Activated CD8-positive, alpha-beta T cell treated with anti-CD3 and anti-CD28 coated beads for 36 hours (primary cell): ENCODE measurements at regions not wholly inside any gene's neighbourhood (a gene's known extent, or its start where the extent isn't known, plus 50 kb on each side); places are given as distances from the start of the nearest gene placed in this dataset.
"Not testable (repeated sequence)": the region's sequence is repeated elsewhere in the genome, so short reads cannot be mapped to it uniquely, and the experiment has no call there.

ENCODE experiments used
- ATAC-seq: fragments of 200-7000 bp; cut with Tn5 transposase; one replicate; pipeline ENCODE4 v1.10.0; 2021; ENCODE audit warnings: mild to moderate bottlenecking, moderate library complexity
- CTCF ChIA-PET: fragments of 350-600 bp; sonication (Branson Sonifier 250); formaldehyde crosslinking; loops from one replicate; lab custom pipeline; 2021; ENCODE audit warnings: antibody characterized with exemption; lab: Charles Lee
- POLR2A ChIA-PET: fragments of 350-600 bp; sonication (Branson Sonifier 250); formaldehyde crosslinking; loops from one replicate; lab custom pipeline; 2021; ENCODE audit warnings: antibody characterized with exemption; lab: Charles Lee
- DNase-seq: peaks from one replicate; pipeline ENCODE4 v3.0.0-alpha.2; 2020
- H3K27ac Mint-ChIP-seq: one replicate; pipeline ENCODE4 v1.8.0; 2021; ENCODE audit warnings: mild to moderate bottlenecking, mixed read lengths
- H3K27me3 Mint-ChIP-seq: one replicate; pipeline ENCODE4 v1.8.0; 2021; ENCODE audit warnings: mixed read lengths
- H3K36me3 Mint-ChIP-seq: one replicate; pipeline ENCODE4 v1.8.0; 2021; ENCODE audit warnings: low read depth, mixed read lengths
- H3K4me1 Mint-ChIP-seq: one replicate; pipeline ENCODE4 v1.8.0; 2021; ENCODE audit warnings: low read depth, mixed read lengths
- H3K4me3 Mint-ChIP-seq: one replicate; pipeline ENCODE4 v1.8.0; 2021; ENCODE audit warnings: mild to moderate bottlenecking, moderate library complexity, mixed read lengths
- H3K9me3 Mint-ChIP-seq: one replicate; pipeline ENCODE4 v1.8.0; 2021; ENCODE audit warnings: mixed read lengths
- intact Hi-C: fragments of 100-400 bp; cut with micrococcal nuclease; formaldehyde crosslinking; loops from one replicate; pipeline ENCODE4 v1.10.0; 2022
- TF ChIP-seq, protein P1 (sequence below): fragments of 200-600 bp; IDR thresholded peaks from one replicate; pipeline ENCODE4 v1.8.0; 2022; ENCODE audit warnings: antibody characterized with exemption, mild to moderate bottlenecking

DNA sequence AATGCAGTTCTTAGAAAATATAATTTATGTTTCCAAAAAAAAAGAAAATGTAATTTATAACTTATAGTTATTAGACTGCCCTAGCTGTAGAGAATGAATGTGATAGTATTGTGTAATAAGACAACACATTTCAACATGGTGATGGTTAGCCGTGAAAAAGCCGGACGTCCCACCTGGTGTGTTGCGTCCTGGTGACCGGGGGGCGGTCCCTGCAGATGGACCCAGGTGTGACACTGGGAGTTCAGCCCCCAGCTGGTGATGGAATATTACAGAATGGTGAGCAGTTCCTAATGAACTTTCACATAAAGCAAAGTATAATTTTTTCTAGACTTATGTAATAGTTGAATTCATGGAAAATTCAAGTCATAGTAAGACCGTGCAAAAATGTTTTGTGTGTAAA lies 132.8 kb downstream of the LAT start:
- TF ChIP-seq, protein P1, sequence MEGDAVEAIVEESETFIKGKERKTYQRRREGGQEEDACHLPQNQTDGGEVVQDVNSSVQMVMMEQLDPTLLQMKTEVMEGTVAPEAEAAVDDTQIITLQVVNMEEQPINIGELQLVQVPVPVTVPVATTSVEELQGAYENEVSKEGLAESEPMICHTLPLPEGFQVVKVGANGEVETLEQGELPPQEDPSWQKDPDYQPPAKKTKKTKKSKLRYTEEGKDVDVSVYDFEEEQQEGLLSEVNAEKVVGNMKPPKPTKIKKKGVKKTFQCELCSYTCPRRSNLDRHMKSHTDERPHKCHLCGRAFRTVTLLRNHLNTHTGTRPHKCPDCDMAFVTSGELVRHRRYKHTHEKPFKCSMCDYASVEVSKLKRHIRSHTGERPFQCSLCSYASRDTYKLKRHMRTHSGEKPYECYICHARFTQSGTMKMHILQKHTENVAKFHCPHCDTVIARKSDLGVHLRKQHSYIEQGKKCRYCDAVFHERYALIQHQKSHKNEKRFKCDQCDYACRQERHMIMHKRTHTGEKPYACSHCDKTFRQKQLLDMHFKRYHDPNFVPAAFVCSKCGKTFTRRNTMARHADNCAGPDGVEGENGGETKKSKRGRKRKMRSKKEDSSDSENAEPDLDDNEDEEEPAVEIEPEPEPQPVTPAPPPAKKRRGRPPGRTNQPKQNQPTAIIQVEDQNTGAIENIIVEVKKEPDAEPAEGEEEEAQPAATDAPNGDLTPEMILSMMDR: no peak
- ChIA-PET CTCF (no interaction called here), POLR2A (no interaction called here)
- H3K27ac Mint-ChIP-seq: no peak overlapping the region
- no peaks in the 10 kb centered on the region for H3K27me3 Mint-ChIP-seq
- no peaks in the 10 kb centered on the region for H3K9me3 Mint-ChIP-seq
- no peak overlapping the region for H3K4me3 Mint-ChIP-seq
- ATAC-seq: no peak
- intact Hi-C loops: no loop called here
- H3K36me3 Mint-ChIP-seq: peaks cover 37% of the 10 kb centered on the region
- no peak for DNase-seq
- peaks cover 49% of the 10 kb centered on the region for H3K4me1 Mint-ChIP-seq

- intact Hi-C loops: no loop called here
- TF ChIP-seq, protein P1: no peak
- peaks cover 39% of the 10 kb centered on the region for H3K36me3 Mint-ChIP-seq
- H3K27me3 Mint-ChIP-seq: no peaks in the 10 kb centered on the region
- ATAC-seq (no peak), DNase-seq (no peak)
- CTCF ChIA-PET: no interaction called here
- POLR2A ChIA-PET: no interaction called here
- H3K4me3 Mint-ChIP-seq: no peak overlapping the region
- H3K4me1 Mint-ChIP-seq: peaks cover 55% of the 10 kb centered on the region
- no peaks in the 10 kb centered on the region for H3K9me3 Mint-ChIP-seq
- peak overlapping the region; percentile 47 for H3K27ac Mint-ChIP-seq
These were observed 132.1 kb downstream of the LAT start for GRCh38 chr16:29116980-29117379.

DNA sequence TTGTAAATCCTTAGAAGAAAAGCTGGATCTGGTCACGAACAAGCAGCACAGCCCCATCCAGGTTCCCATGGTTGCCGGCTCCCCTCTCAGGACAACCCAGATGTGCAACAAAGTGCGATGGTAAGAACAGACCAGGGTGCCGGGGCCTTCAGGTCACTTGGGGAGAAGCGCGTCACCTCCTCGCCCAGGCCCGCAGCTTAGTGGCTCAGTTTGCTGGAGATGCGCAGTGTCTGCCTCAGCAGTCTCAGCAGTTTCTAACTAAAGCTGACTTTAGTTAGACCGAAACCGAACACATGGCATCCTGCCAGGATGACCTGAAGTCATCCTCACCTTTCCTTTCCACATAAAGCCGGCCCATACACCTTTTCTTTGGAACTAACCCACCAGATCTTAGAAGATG lies 131.4 kb downstream of the LAT start:
- ATAC-seq, intact Hi-C loops, POLR2A ChIA-PET: not testable (repeated sequence)

DNA sequence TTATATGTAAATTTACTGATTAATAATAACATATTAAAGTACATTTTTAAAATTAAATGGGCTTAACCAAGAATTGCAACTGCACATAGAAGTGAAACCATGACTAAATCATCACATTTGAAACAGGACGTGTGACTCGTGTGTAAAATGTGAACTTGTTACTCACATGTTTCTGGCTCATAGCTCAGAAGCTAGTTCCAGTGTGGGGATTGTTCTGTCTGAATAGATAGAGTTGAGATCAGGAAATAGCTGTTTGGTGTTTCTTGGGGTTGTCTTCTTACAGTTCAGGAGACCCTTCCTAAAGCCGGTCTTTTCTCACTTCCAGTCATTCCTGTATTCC lies 130.9 kb downstream of the LAT start:
- peaks cover 61% of the 10 kb centered on the region for H3K4me1 Mint-ChIP-seq
- intact Hi-C loops, H3K4me3 Mint-ChIP-seq, DNase-seq, H3K27me3 Mint-ChIP-seq, H3K9me3 Mint-ChIP-seq, POLR2A ChIA-PET: not testable (repeated sequence)
- CTCF ChIA-PET: interaction anchor here (1.7 kb wide), 1 partner anchor 142 kb away, joined by 6 read pairs; the partner anchor contains the start of gene SPNS1
- H3K27ac Mint-ChIP-seq: peak overlapping the region; percentile 85
- peak; percentile 79 for ATAC-seq
- peaks cover 42% of the 10 kb centered on the region for H3K36me3 Mint-ChIP-seq

More for the DNA sequence above, 131.4 kb downstream of the LAT start:
- not testable (repeated sequence) for DNase-seq, H3K4me3 Mint-ChIP-seq, H3K27me3 Mint-ChIP-seq, H3K9me3 Mint-ChIP-seq
- CTCF ChIA-PET: interaction anchor here (1.7 kb wide), 1 partner anchor 142 kb away, joined by 6 read pairs; the partner anchor contains the start of gene SPNS1
- Mint-ChIP-seq H3K27ac (peak overlapping the region; percentile 47), H3K36me3 (peaks cover 42% of the 10 kb centered on the region), H3K4me1 (peaks cover 59% of the 10 kb centered on the region)

DNA sequence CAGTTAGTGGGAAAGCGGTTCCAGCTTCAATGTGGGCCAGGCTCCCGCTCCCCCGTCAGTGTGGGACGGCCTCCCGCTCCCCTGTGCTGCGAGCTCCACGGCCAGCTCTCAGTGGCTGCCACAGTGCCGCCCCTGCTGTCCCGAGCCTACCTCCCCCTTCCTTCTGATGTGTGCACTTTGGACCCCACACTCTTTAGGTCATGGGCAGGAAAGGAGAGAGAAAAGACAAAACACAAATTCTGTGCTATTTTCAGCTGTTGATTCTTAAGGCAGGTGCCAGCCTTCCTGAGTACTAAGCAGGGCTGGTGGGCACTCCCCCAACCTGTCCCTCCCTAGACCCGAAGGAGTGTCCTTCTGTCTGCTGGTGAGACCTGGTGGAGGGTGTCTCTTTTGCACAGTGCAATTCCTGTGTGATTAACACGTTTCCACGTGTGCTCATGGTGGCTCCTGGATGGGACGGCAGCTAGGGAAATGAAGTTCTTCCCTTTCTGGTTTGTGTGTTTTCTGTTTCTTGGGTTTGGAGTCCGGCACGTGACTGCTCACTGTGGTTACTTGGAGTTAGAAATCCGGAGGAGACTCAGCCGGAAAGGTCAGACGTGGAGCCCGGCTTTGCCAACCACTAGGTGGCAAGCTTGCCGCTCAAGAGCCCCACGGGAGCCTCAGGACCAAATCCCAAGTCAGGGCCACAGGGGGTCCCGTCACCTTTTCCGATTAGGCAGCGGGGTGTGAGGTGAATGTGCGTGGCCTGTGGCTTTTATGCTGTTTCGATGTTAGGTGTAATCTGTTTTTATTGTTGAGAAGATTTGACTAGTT lies 130.3 kb downstream of the LAT start:
- H3K4me3 Mint-ChIP-seq, intact Hi-C loops, H3K27me3 Mint-ChIP-seq, H3K9me3 Mint-ChIP-seq: not testable (repeated sequence)
- CTCF ChIA-PET: interaction anchor here (0.7 to 1.7 kb wide), 2 partner anchors 44 to 141 kb away, joined by 3 to 6 read pairs; partner anchors contain the start of gene SPNS1
- H3K4me1 Mint-ChIP-seq: peaks cover 61% of the 10 kb centered on the region
- H3K36me3 Mint-ChIP-seq: peaks cover 42% of the 10 kb centered on the region
- ATAC-seq (peak; percentile 58), DNase-seq (peak; percentile 63)
- POLR2A ChIA-PET: interaction anchor here (0.6 kb wide), 1 partner anchor 235 kb away, joined by 3 read pairs; no protein-coding TSS in a partner anchor
- TF ChIP-seq, protein P1: peak; percentile 66
- H3K27ac Mint-ChIP-seq: peak overlapping the region; percentile 85

DNA sequence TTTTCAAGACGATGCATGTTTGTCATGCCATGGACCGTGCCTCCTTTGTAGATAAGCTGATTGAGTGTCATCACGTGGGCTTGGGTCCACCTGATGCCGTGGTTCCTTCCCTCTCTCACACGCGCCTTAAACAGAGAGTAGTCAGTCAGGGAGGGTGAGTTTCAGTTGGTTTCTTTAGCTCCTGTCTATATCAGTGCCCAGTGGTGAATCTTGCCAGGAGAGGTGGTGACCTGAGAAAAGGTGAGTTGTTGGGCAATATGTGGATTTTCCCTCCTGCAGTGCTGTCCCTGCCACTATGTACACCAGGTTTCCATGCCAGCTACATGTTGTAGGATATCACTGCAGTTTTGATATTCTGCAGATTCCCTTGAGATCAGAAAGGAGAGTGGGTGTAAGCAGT lies 129.7 kb downstream of the LAT start:
- no peak overlapping the region for H3K4me3 Mint-ChIP-seq
- intact Hi-C loops: no loop called here
- CTCF ChIA-PET: interaction anchor here (0.7 to 1.7 kb wide), 2 partner anchors 43 to 140 kb away, joined by 3 to 6 read pairs; partner anchors contain the start of gene SPNS1
- DNase-seq: no peak
- no peak for ATAC-seq
- peaks cover 42% of the 10 kb centered on the region for H3K36me3 Mint-ChIP-seq
- no peak overlapping the region for H3K27ac Mint-ChIP-seq
- H3K27me3 Mint-ChIP-seq: no peaks in the 10 kb centered on the region
- TF ChIP-seq, protein P1: no peak
- H3K9me3 Mint-ChIP-seq: no peaks in the 10 kb centered on the region
- POLR2A ChIA-PET: interaction anchor here (0.6 kb wide), 1 partner anchor 235 kb away, joined by 3 read pairs; no protein-coding TSS in a partner anchor
- peaks cover 61% of the 10 kb centered on the region for H3K4me1 Mint-ChIP-seq

GRCh38 chr16:29113446-29113845 lies 128.6 kb downstream of the LAT start:
- DNase-seq: peak; percentile 15
- CTCF ChIA-PET, H3K27me3 Mint-ChIP-seq, intact Hi-C loops, ATAC-seq, H3K4me3 Mint-ChIP-seq, POLR2A ChIA-PET, H3K9me3 Mint-ChIP-seq: not testable (repeated sequence)
- Mint-ChIP-seq H3K27ac (peak overlapping the region; percentile 43), H3K36me3 (peaks cover 40% of the 10 kb centered on the region), H3K4me1 (peaks cover 58% of the 10 kb centered on the region)
